ENCODE measurements at regions not wholly inside any gene's neighbourhood (a gene's known extent, or its start where the extent isn't known, plus 50 kb on each side); places are given as distances from the start of the nearest gene placed in this dataset.

- TF ChIP-seq CTCF (IDR thresholded peaks at IDR 0.05; ENCODE audit: poor library complexity) (no peak), EZH2phosphoT487 (IDR thresholded peaks at IDR 0.05; ENCODE audit: low read depth, severe bottlenecking, unreplicated experiment) (no peak)
These were observed 86.8 kb upstream of the HIVEP3 start for GRCh38 chr1:42005530-42005929.

All from hepatocyte (in vitro differentiated cells).